Natural killer cell (primary cell): ENCODE measurements at regions not wholly inside any gene's neighbourhood (a gene's known extent, or its start where the extent isn't known, plus 50 kb on each side); places are given as distances from the start of the nearest gene placed in this dataset.

Experiments
- ATAC-seq, 3 donors: fragments of 150-1000 bp in 2 of 3; fragments of 200-7000 bp in 1 of 3; cut with Tn5 transposase; 1 replicate in 1 of 3; 2 replicates in 2 of 3; pipeline ENCODE4 v1.10.0; 2021; ENCODE audit warnings: mild to moderate bottlenecking in 2 of 3, moderate library complexity in 2 of 3
- DNase-seq, 2 donors: peaks; one replicate each; pipeline versions ENCODE4 v3.0.0 to v3.0.0-alpha.2; 2013 to 2021; ENCODE audit warnings: mixed read lengths in 1 of 2
- H3K27ac ChIP-seq: one replicate; pipeline ENCODE4 v1.5.1; 2013; ENCODE audit warnings: mild to moderate bottlenecking, low read length
- H3K27me3 ChIP-seq: one replicate; pipeline ENCODE4 v1.6.1; 2013; ENCODE audit warnings: low read length; ENCODE audit not compliant: control insufficient read depth, insufficient read depth
- H3K36me3 ChIP-seq: one replicate; pipeline ENCODE4 v1.6.1; 2013; ENCODE audit warnings: low read length; ENCODE audit not compliant: control insufficient read depth, insufficient read depth
- H3K4me1 ChIP-seq: one replicate; pipeline ENCODE4 v1.6.1; 2013; ENCODE audit warnings: low read length; ENCODE audit not compliant: control insufficient read depth, insufficient read depth
- H3K4me3 ChIP-seq: one replicate; pipeline ENCODE4 v1.5.1; 2013; ENCODE audit warnings: low read length
- H3K9me3 ChIP-seq: one replicate; pipeline ENCODE4 v1.6.1; 2013; ENCODE audit warnings: low read length; ENCODE audit not compliant: control insufficient read depth, insufficient read depth
- H3K27ac Mint-ChIP-seq, 2 donors: one replicate each; pipeline ENCODE4 v1.8.0; 2022; ENCODE audit warnings: mild to moderate bottlenecking in 2 of 2, mixed read lengths in 2 of 2, moderate library complexity in 1 of 2
- H3K27me3 Mint-ChIP-seq, 2 donors: one replicate each; pipeline ENCODE4 v1.8.0; 2022; ENCODE audit warnings: low read depth in 2 of 2, mixed read lengths in 2 of 2
- H3K36me3 Mint-ChIP-seq: one replicate; pipeline ENCODE4 v1.8.0; 2022; ENCODE audit warnings: mixed read lengths
- H3K4me1 Mint-ChIP-seq, 2 donors: one replicate each; pipeline ENCODE4 v1.8.0; 2022; ENCODE audit warnings: mixed read lengths in 2 of 2
- H3K4me3 Mint-ChIP-seq: one replicate; pipeline ENCODE4 v1.8.0; 2022; ENCODE audit warnings: mild to moderate bottlenecking, moderate library complexity, mixed read lengths
- H3K9me3 Mint-ChIP-seq, 2 donors: one replicate each; pipeline ENCODE4 v1.8.0; 2022; ENCODE audit warnings: mixed read lengths in 2 of 2
- CTCF ChIP-seq: fragments of 200-600 bp; IDR thresholded peaks from one replicate; pipeline ENCODE4 v1.8.0; 2022; ENCODE audit warnings: antibody characterized with exemption
- WGBS: methylation state at CpG from one replicate; pipeline ENCODE4 v1.1.7; 2013; ENCODE audit warnings: missing lambda C conversion rate; ENCODE audit not compliant: insufficient coverage; 5-methylcytosine and 5-hydroxymethylcytosine counted together
- intact Hi-C: fragments of 100-400 bp; cut with micrococcal nuclease; formaldehyde crosslinking; loops from one replicate; pipeline ENCODE4 v1.14.2; 2022

- H3K27me3 Mint-ChIP-seq, result no peaks in the 10 kb centered on the region
- intact Hi-C loops, result no loop called here
- no peaks in the 10 kb centered on the region for H3K4me1 Mint-ChIP-seq
- WGBS, result 80% methylated on average over 1 of the region's 1 CpG
- no peak overlapping the region for H3K27ac ChIP-seq
- no peaks in the 10 kb centered on the region for H3K36me3 ChIP-seq
- no peak overlapping the region for H3K27ac Mint-ChIP-seq
- H3K36me3 Mint-ChIP-seq, result no peaks in the 10 kb centered on the region
- ATAC-seq, result no peak
- no peak for DNase-seq
- H3K4me3 ChIP-seq, result no peak overlapping the region
- H3K27me3 ChIP-seq, result no peaks in the 10 kb centered on the region
- no peaks in the 10 kb centered on the region for H3K4me1 ChIP-seq
- peaks cover 4% of the 10 kb centered on the region for H3K9me3 ChIP-seq
- H3K9me3 Mint-ChIP-seq, result peaks cover 5 to 10% of the 10 kb centered on the region in 2 donors
- no peak overlapping the region for H3K4me3 Mint-ChIP-seq
- TF ChIP-seq CTCF, result no peak
These were observed 1174.2 kb upstream of the CDH2 start for GRCh38 chr18:29351171-29351570.

- ATAC-seq (no peak), DNase-seq (no peak)
- no peaks in the 10 kb centered on the region for H3K27me3 Mint-ChIP-seq
- Histone ChIP-seq H3K27ac (no peak overlapping the region), H3K36me3 (no peaks in the 10 kb centered on the region), H3K4me1 (no peaks in the 10 kb centered on the region), H3K9me3 (no peaks in the 10 kb centered on the region), H3K27me3 (no peaks in the 10 kb centered on the region), H3K4me3 (no peak overlapping the region)
- WGBS, result 73% methylated on average over 1 of the region's 2 CpGs
- no peak for TF ChIP-seq CTCF
- intact Hi-C loops, result no loop called here
- no peaks in the 10 kb centered on the region for H3K4me1 Mint-ChIP-seq
- H3K9me3 Mint-ChIP-seq, result peaks cover 17 to 18% of the 10 kb centered on the region in 2 donors
- H3K27ac Mint-ChIP-seq, result no peak overlapping the region
- no peak overlapping the region for H3K4me3 Mint-ChIP-seq
- no peaks in the 10 kb centered on the region for H3K36me3 Mint-ChIP-seq
These were observed 1152.0 kb upstream of the CDH2 start for GRCh38 chr18:29328932-29329331.

GRCh38 chr18:29326214-29326613 is 1149.3 kb upstream of the CDH2 start:
- TF ChIP-seq CTCF, result no peak
- no peaks in the 10 kb centered on the region for H3K27me3 Mint-ChIP-seq
- no peaks in the 10 kb centered on the region for H3K4me1 ChIP-seq
- no peaks in the 10 kb centered on the region for H3K4me1 Mint-ChIP-seq
- peaks cover 11 to 18% of the 10 kb centered on the region in 2 donors for H3K9me3 Mint-ChIP-seq
- no peaks in the 10 kb centered on the region for H3K36me3 ChIP-seq
- H3K9me3 ChIP-seq, result no peaks in the 10 kb centered on the region
- no peak overlapping the region for H3K27ac Mint-ChIP-seq
- no peak for DNase-seq
- H3K4me3 ChIP-seq, result no peak overlapping the region
- H3K36me3 Mint-ChIP-seq, result no peaks in the 10 kb centered on the region
- 85% methylated on average over 2 of the region's 2 CpGs for WGBS
- no peak overlapping the region for H3K27ac ChIP-seq
- no peaks in the 10 kb centered on the region for H3K27me3 ChIP-seq
- no peak for ATAC-seq
- H3K4me3 Mint-ChIP-seq, result no peak overlapping the region
- intact Hi-C loops, result no loop called here

GRCh38 chr18:29321561-29321960 is 1144.6 kb upstream of the CDH2 start:
- TF ChIP-seq CTCF, result no peak
- Mint-ChIP-seq H3K27ac (no peak overlapping the region), H3K9me3 (peaks cover 2 to 13% of the 10 kb centered on the region in 2 donors), H3K36me3 (no peaks in the 10 kb centered on the region), H3K4me1 (no peaks in the 10 kb centered on the region), H3K4me3 (no peak overlapping the region), H3K27me3 (no peaks in the 10 kb centered on the region)
- H3K4me1 ChIP-seq, result no peaks in the 10 kb centered on the region
- no peak for DNase-seq
- intact Hi-C loops, result no loop called here
- H3K4me3 ChIP-seq, result no peak overlapping the region
- no peaks in the 10 kb centered on the region for H3K9me3 ChIP-seq
- WGBS, result no CpG with 5 or more reads among the region's 1 CpG
- ATAC-seq, result no peak
- no peaks in the 10 kb centered on the region for H3K36me3 ChIP-seq
- H3K27me3 ChIP-seq, result no peaks in the 10 kb centered on the region
- no peak overlapping the region for H3K27ac ChIP-seq
